ENCODE measurements at regions not wholly inside any gene's neighbourhood (a gene's known extent, or its start where the extent isn't known, plus 50 kb on each side); places are given as distances from the start of the nearest gene placed in this dataset.

GRCh38 chr21:31786164-31786920, 54.4 kb upstream of the SCAF4 start:
- TF ChIP-seq CTCF (conservative IDR thresholded peaks at IDR 0.05; ENCODE audit: low read depth, low read length): no peak
- no peak for TF ChIP-seq RAD21 (IDR thresholded peaks at IDR 0.05; ENCODE audit: low read length)
- no peak for TF ChIP-seq MAZ (IDR thresholded peaks at IDR 0.05; ENCODE audit: borderline replicate concordance, low read depth, low read length)
- TF ChIP-seq MXI1 (IDR thresholded peaks at IDR 0.05; ENCODE audit: borderline replicate concordance, low read depth, low read length): no peak
- TF ChIP-seq ELK1 (IDR thresholded peaks at IDR 0.05; ENCODE audit: borderline replicate concordance, low read depth, low read length): no peak
- no peak for TF ChIP-seq POLR2A (IDR thresholded peaks at IDR 0.05; ENCODE audit: low read depth, low read length)
- no peak for TF ChIP-seq RFX5 (IDR thresholded peaks at IDR 0.05; ENCODE audit: low read depth, low read length)
- no peak for TF ChIP-seq FOS (IDR thresholded peaks at IDR 0.05; ENCODE audit: low read depth, low read length)
- no peak for TF ChIP-seq CEBPB (IDR thresholded peaks at IDR 0.05; ENCODE audit: low read depth, low read length)
